ENCODE measurements at regions not wholly inside any gene's neighbourhood (a gene's known extent, or its start where the extent isn't known, plus 50 kb on each side); places are given as distances from the start of the nearest gene placed in this dataset.

DNA sequence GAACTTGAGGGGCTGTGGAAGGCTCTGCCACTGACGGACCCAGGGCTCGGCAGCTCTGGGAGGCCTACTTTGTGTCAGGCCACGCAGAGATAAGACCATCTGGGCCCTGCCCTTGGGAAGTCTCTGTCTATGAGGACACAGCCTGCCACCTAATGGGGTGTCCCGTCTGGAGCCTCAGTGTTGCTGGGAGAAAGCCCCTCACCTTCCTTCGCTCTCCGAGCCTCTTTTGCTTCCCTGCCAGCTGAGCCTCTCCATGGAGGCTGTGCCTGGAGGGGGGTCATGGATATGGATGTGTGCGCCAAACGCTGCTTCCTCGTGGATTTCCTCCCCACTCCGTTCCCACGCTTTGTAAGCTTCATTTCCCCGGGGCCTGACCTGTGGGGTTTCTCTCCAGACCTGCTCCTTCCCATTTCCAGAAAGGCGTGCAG is 228.8 kb downstream of the SEC14L1 start:
- TF ChIP-seq POLR2AphosphoS5 (IDR thresholded peaks at IDR 0.05) = no peak
- TF ChIP-seq POLR2A (IDR thresholded peaks at IDR 0.05; ENCODE audit: low read depth) = no peak
- TF ChIP-seq, protein P1, sequence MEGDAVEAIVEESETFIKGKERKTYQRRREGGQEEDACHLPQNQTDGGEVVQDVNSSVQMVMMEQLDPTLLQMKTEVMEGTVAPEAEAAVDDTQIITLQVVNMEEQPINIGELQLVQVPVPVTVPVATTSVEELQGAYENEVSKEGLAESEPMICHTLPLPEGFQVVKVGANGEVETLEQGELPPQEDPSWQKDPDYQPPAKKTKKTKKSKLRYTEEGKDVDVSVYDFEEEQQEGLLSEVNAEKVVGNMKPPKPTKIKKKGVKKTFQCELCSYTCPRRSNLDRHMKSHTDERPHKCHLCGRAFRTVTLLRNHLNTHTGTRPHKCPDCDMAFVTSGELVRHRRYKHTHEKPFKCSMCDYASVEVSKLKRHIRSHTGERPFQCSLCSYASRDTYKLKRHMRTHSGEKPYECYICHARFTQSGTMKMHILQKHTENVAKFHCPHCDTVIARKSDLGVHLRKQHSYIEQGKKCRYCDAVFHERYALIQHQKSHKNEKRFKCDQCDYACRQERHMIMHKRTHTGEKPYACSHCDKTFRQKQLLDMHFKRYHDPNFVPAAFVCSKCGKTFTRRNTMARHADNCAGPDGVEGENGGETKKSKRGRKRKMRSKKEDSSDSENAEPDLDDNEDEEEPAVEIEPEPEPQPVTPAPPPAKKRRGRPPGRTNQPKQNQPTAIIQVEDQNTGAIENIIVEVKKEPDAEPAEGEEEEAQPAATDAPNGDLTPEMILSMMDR (IDR thresholded peaks at IDR 0.05) = no peak
- no peak for TF ChIP-seq EP300 (IDR thresholded peaks at IDR 0.05)
